Nephron (organoid): ENCODE measurements at regions not wholly inside any gene's neighbourhood (a gene's known extent, or its start where the extent isn't known, plus 50 kb on each side); places are given as distances from the start of the nearest gene placed in this dataset.

Experiments used
- H3K27ac Mint-ChIP-seq, 3 experiments: 2 replicates each; pipeline ENCODE4 v1.8.0; 2020; ENCODE audit warnings: mixed read lengths in 3 of 3, mild to moderate bottlenecking in 2 of 3, moderate library complexity in 1 of 3
- H3K27me3 Mint-ChIP-seq: 2 replicates; pipeline ENCODE4 v1.8.0; 2021; ENCODE audit warnings: low read depth, mild to moderate bottlenecking, moderate library complexity, mixed read lengths
- H3K36me3 Mint-ChIP-seq: 2 replicates; pipeline ENCODE4 v1.8.0; 2020; ENCODE audit warnings: low read depth, mixed read lengths
- H3K4me1 Mint-ChIP-seq: 2 replicates; pipeline ENCODE4 v1.8.0; 2020; ENCODE audit warnings: mixed read lengths
- H3K4me3 Mint-ChIP-seq, 3 experiments: 2 replicates each; pipeline ENCODE4 v1.8.0; 2020; ENCODE audit warnings: mild to moderate bottlenecking in 3 of 3, mixed read lengths in 3 of 3, moderate library complexity in 2 of 3
- H3K9me3 Mint-ChIP-seq: 2 replicates; pipeline ENCODE4 v1.8.0; 2020; ENCODE audit warnings: mixed read lengths
- TF ChIP-seq, protein P1 (sequence below), 3 experiments: fragments of 200-600 bp; sonication (generic); IDR thresholded peaks; one replicate each; pipeline ENCODE4 v1.5.0; 2021; ENCODE audit warnings: antibody characterized with exemption in 3 of 3; ENCODE audit not compliant: unreplicated experiment in 3 of 3

DNA sequence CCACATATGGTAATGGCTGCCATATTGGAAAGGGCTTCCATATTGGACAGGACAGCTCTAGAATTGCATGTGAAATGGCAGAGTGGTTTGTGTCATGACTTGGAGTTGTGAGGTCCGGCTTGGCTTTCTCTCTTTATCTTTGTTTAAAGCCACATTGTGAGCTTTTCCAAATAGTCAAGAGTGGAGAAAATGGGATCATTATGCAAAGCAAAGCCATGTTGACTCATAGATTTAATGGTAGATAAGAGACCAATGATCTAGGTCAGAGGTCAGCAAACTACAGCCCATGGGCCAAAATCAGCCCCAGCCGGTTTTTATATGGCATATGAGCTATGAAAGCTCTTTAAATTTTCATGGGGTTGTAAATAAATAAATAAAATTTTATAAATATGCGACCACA is 449.1 kb downstream of the BCL11B start:
- TF ChIP-seq, protein P1, sequence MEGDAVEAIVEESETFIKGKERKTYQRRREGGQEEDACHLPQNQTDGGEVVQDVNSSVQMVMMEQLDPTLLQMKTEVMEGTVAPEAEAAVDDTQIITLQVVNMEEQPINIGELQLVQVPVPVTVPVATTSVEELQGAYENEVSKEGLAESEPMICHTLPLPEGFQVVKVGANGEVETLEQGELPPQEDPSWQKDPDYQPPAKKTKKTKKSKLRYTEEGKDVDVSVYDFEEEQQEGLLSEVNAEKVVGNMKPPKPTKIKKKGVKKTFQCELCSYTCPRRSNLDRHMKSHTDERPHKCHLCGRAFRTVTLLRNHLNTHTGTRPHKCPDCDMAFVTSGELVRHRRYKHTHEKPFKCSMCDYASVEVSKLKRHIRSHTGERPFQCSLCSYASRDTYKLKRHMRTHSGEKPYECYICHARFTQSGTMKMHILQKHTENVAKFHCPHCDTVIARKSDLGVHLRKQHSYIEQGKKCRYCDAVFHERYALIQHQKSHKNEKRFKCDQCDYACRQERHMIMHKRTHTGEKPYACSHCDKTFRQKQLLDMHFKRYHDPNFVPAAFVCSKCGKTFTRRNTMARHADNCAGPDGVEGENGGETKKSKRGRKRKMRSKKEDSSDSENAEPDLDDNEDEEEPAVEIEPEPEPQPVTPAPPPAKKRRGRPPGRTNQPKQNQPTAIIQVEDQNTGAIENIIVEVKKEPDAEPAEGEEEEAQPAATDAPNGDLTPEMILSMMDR (IDR thresholded peaks at IDR 0.05; ENCODE audit: unreplicated experiment in 3 of 3) = no peak

DNA sequence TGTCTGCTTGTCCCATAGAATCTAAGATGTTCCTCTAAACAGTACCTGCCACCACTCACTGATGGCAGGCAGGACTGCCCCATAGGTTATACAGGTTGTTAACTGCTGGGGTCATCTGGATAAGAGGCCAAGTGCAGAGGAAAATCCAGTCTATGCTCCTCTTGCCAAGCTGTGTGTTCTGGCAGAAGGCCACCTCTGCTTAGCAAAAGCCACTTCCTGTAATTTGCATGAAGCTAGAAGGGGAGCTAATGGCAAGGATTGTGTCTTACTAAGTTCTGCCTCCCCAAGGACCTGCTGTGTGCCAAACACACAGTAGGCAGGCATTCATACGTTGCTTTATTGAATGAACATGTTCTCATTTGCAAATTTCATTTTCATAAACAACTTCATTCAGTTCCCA is 445.4 kb downstream of the BCL11B start:
- TF ChIP-seq, protein P1 (IDR thresholded peaks at IDR 0.05; ENCODE audit: unreplicated experiment in 3 of 3) = no peak
- Mint-ChIP-seq H3K27me3 (peaks cover 11% of the 10 kb centered on the region), H3K4me3 (no peak overlapping the region), H3K27ac (no peak overlapping the region), H3K9me3 (no peaks in the 10 kb centered on the region), H3K36me3 (no peaks in the 10 kb centered on the region), H3K4me1 (peaks cover 5% of the 10 kb centered on the region)

More for the DNA sequence above, 449.1 kb downstream of the BCL11B start:
- H3K4me1 Mint-ChIP-seq = peaks cover 4% of the 10 kb centered on the region
- no peaks in the 10 kb centered on the region for H3K36me3 Mint-ChIP-seq
- no peak overlapping the region for H3K27ac Mint-ChIP-seq
- H3K27me3 Mint-ChIP-seq = peaks cover 17% of the 10 kb centered on the region
- no peaks in the 10 kb centered on the region for H3K9me3 Mint-ChIP-seq
- no peak overlapping the region for H3K4me3 Mint-ChIP-seq

DNA sequence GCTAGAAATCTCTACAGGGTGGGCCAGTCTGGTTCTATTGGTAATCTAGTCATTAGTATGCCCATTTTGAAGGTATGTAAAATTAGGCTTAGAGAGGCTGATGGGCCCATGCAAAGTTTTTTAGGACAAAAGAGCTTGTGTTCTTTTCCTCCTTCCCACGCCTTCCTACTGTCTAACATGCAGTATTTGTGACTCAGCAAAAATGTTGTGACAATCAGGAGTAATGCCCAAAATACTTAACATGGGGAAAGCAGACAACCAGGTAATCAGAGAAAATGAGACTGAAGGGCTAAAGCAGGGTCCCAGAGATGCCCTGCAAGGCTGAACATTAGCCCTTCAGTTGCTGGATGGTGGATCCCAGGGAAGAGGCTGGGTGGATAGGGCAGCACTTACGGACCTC is 437.9 kb downstream of the BCL11B start:
- H3K36me3 Mint-ChIP-seq = no peaks in the 10 kb centered on the region
- no peak overlapping the region for H3K4me3 Mint-ChIP-seq
- TF ChIP-seq, protein P1 (IDR thresholded peaks at IDR 0.05; ENCODE audit: unreplicated experiment in 3 of 3) = no peak

GRCh38 chr14:98835051-98835824 is 436.8 kb downstream of the BCL11B start:
- Mint-ChIP-seq H3K27me3 (peaks cover 5% of the 10 kb centered on the region), H3K27ac (no peak overlapping the region), H3K36me3 (no peaks in the 10 kb centered on the region), H3K4me1 (peaks cover 12% of the 10 kb centered on the region), H3K9me3 (no peaks in the 10 kb centered on the region), H3K4me3 (no peak overlapping the region)
- TF ChIP-seq, protein P1 (IDR thresholded peaks at IDR 0.05; ENCODE audit: unreplicated experiment in 3 of 3) = no peak

More for the DNA sequence above, 437.9 kb downstream of the BCL11B start:
- no peaks in the 10 kb centered on the region for H3K9me3 Mint-ChIP-seq
- peaks cover 5% of the 10 kb centered on the region for H3K27me3 Mint-ChIP-seq
- H3K27ac Mint-ChIP-seq = no peak overlapping the region
- H3K4me1 Mint-ChIP-seq = peaks cover 5% of the 10 kb centered on the region

DNA sequence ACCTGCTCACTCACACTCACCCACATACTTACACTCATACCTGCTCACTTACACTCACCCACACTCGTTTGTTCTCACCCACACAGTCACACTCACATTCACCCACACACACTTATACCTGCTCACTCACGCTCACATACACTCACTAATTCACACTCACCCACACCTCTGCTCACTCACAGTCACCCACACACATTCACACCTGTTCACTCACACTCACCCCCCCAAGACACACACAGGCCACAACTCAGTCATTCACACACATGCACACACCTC is 436.2 kb downstream of the BCL11B start:
- Mint-ChIP-seq H3K4me1 (peaks cover 15% of the 10 kb centered on the region), H3K9me3 (no peaks in the 10 kb centered on the region), H3K27ac (no peak overlapping the region), H3K36me3 (no peaks in the 10 kb centered on the region), H3K27me3 (peaks cover 10% of the 10 kb centered on the region), H3K4me3 (no peak overlapping the region)
- TF ChIP-seq, protein P1 (IDR thresholded peaks at IDR 0.05; ENCODE audit: unreplicated experiment in 3 of 3) = no peak

- Mint-ChIP-seq H3K27me3 (peaks cover 20% of the 10 kb centered on the region), H3K27ac (no peak overlapping the region), H3K4me3 (no peak overlapping the region), H3K36me3 (no peaks in the 10 kb centered on the region), H3K4me1 (peaks cover 10% of the 10 kb centered on the region), H3K9me3 (no peaks in the 10 kb centered on the region)
- TF ChIP-seq, protein P1 (IDR thresholded peaks at IDR 0.05; ENCODE audit: unreplicated experiment in 3 of 3) = no peak
Observed at GRCh38 chr14:98840091-98840490, 431.9 kb downstream of the BCL11B start.
